ENCODE measurements at regions not wholly inside any gene's neighbourhood (a gene's known extent, or its start where the extent isn't known, plus 50 kb on each side); places are given as distances from the start of the nearest gene placed in this dataset.

DNA sequence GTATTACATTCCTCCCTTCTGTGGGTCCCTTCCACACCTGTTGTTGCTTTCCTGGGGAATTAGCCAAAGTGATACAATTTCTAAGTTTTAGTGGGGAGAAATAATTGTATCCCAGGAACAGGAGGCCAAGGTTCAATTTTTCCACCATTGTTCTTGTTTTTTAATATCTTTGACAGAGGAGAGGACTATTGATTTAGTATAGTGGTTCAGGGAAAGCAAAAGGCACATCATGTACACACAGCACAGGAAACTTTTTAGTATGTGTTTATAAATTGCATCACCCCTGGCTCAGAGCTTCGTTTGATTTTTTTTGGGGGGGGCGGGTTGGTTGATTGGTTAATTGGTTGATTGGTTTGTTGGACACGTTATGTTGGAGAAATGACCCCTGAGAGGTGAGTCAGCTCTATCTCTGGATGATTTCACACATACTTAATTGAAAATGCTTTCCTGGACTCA lies 431.6 kb downstream of the PID1 start:
- CTCF ChIA-PET (ENCODE audit: low intra/inter-chr PET ratio, low total read pairs), result no interaction called here
- ATAC-seq (no peak), DNase-seq (ENCODE audit: low spot score) (no peak), FAIRE-seq (no peak)
- peaks cover 88% of the 10 kb centered on the region for H3K9me3 ChIP-seq (ENCODE audit: low read length)
- no peak overlapping the region for H3K4me2 ChIP-seq (ENCODE audit: low read depth, low read length)
- no peak overlapping the region for H3K27ac ChIP-seq (ENCODE audit: extremely low read length, insufficient read depth, low read length)
- no peaks in the 10 kb centered on the region for H3K27me3 ChIP-seq (ENCODE audit: control insufficient read depth in 1 of 2, insufficient read depth in 2 of 2, low read length in 2 of 2)
- H4K20me1 ChIP-seq (ENCODE audit: insufficient read depth, low read length), result no peaks in the 10 kb centered on the region
- no TSS peak for BruUV-seq (replicated peaks)
- 5% methylated on average over 3 of the region's 3 CpGs for WGBS (ENCODE audit: low lambda C conversion rate)
- no peaks in the 10 kb centered on the region for H3K4me1 ChIP-seq (ENCODE audit: insufficient read depth, low read length)
- intact Hi-C loops (cut with micrococcal nuclease; ENCODE audit: unreplicated experiment), result no loop called here
- POLR2A ChIA-PET, result no interaction called here
- TF ChIP-seq, protein P1, sequence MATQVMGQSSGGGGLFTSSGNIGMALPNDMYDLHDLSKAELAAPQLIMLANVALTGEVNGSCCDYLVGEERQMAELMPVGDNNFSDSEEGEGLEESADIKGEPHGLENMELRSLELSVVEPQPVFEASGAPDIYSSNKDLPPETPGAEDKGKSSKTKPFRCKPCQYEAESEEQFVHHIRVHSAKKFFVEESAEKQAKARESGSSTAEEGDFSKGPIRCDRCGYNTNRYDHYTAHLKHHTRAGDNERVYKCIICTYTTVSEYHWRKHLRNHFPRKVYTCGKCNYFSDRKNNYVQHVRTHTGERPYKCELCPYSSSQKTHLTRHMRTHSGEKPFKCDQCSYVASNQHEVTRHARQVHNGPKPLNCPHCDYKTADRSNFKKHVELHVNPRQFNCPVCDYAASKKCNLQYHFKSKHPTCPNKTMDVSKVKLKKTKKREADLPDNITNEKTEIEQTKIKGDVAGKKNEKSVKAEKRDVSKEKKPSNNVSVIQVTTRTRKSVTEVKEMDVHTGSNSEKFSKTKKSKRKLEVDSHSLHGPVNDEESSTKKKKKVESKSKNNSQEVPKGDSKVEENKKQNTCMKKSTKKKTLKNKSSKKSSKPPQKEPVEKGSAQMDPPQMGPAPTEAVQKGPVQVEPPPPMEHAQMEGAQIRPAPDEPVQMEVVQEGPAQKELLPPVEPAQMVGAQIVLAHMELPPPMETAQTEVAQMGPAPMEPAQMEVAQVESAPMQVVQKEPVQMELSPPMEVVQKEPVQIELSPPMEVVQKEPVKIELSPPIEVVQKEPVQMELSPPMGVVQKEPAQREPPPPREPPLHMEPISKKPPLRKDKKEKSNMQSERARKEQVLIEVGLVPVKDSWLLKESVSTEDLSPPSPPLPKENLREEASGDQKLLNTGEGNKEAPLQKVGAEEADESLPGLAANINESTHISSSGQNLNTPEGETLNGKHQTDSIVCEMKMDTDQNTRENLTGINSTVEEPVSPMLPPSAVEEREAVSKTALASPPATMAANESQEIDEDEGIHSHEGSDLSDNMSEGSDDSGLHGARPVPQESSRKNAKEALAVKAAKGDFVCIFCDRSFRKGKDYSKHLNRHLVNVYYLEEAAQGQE (IDR thresholded peaks at IDR 0.05; ENCODE audit: borderline replicate concordance in 1 of 2, low read depth in 1 of 2, low read length in 2 of 2), result no peak
- TF ChIP-seq ZNF562 (CRISPR knock-in tag; IDR thresholded peaks at IDR 0.05; ENCODE audit: borderline replicate concordance) (no peak), BHLHE40 (IDR thresholded peaks at IDR 0.05; ENCODE audit: low read length) (no peak), HNF4G (IDR thresholded peaks at IDR 0.05; ENCODE audit: borderline replicate concordance, low read depth, low read length) (no peak), HNF4G (CRISPR knock-in tag; IDR thresholded peaks at IDR 0.05; ENCODE audit: borderline replicate concordance, low read depth) (no peak), ZNF678 (CRISPR knock-in tag; IDR thresholded peaks at IDR 0.05) (no peak), KDM1A (CRISPR knock-in tag; IDR thresholded peaks at IDR 0.05) (no peak), ZNF792 (CRISPR knock-in tag; IDR thresholded peaks at IDR 0.05) (no peak), ZNF761 (CRISPR knock-in tag; conservative IDR thresholded peaks at IDR 0.05) (no peak), FOXA1 (IDR thresholded peaks at IDR 0.05) (no peak), FOXA1 (CRISPR knock-in tag; IDR thresholded peaks at IDR 0.05) (no peak), SMAD9 (CRISPR knock-in tag; IDR thresholded peaks at IDR 0.05) (no peak), ASH2L (IDR thresholded peaks at IDR 0.05; ENCODE audit: insufficient read length, low read depth, low read length) (no peak), BRCA1 (CRISPR knock-in tag; IDR thresholded peaks at IDR 0.05) (no peak)
- TF ChIP-seq, protein P2, sequence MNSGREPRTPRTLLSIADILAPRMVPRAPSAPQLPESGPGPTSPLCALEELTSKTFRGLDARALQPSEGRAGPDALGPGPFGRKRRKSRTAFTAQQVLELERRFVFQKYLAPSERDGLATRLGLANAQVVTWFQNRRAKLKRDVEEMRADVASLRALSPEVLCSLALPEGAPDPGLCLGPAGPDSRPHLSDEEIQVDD (CRISPR knock-in tag; IDR thresholded peaks at IDR 0.05; ENCODE audit: borderline replicate concordance), result no peak
- TF ChIP-seq, protein P3, sequence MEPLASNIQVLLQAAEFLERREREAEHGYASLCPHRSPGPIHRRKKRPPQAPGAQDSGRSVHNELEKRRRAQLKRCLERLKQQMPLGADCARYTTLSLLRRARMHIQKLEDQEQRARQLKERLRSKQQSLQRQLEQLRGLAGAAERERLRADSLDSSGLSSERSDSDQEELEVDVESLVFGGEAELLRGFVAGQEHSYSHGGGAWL (CRISPR knock-in tag; IDR thresholded peaks at IDR 0.05), result no peak
- in situ Hi-C loops (cut with HindIII; ENCODE audit: extremely low pct_ligation_motif_present, low pct_unique_long_range_greater_than_20kb), result no loop called here
- no peak overlapping the region for H2AFZ ChIP-seq (ENCODE audit: low read length)
- H3K79me2 ChIP-seq (ENCODE audit: insufficient read depth, low read length), result no peaks in the 10 kb centered on the region
- H3K4me3 ChIP-seq (replicated peaks in 1 of 3; ENCODE audit: insufficient read depth in 1 of 3, low read depth in 2 of 3, low read length in 3 of 3), result no peak overlapping the region
- no peaks in the 10 kb centered on the region for H3K36me3 ChIP-seq (replicated peaks in 1 of 2; ENCODE audit: control insufficient read depth in 1 of 2, insufficient read depth in 2 of 2, low read length in 2 of 2)
- H3K9ac ChIP-seq (ENCODE audit: insufficient read depth, low read depth, low read length), result no peak overlapping the region

Measured in HepG2 (cell line).